HepG2 (cell line): ENCODE measurements at regions not wholly inside any gene's neighbourhood (a gene's known extent, or its start where the extent isn't known, plus 50 kb on each side); places are given as distances from the start of the nearest gene placed in this dataset.

Experiments
- ATAC-seq: fragments of 200-7000 bp; cut with Tn5 transposase; 3 replicates; pipeline ENCODE4 v1.9.1; 2020; ENCODE audit warnings: mild to moderate bottlenecking, moderate library complexity
- BruUV-seq: library from RNA; stranded (reverse); fragments of 400-500 nt; replicated peaks from 2 replicates; lab custom pipeline; 2021; lab: Mats Ljungman, UMichigan
- CTCF ChIA-PET: fragments of 300-600 bp; formaldehyde crosslinking; extraction: SDS; loops from one replicate; lab custom pipeline; 2021; ENCODE audit warnings: low total read pairs, inconsistent platforms, low intra/inter-chr PET ratio; lab: Yijun Ruan, JAX
- POLR2A ChIA-PET: fragments of 350-600 bp; sonication (Branson Sonifier 250); formaldehyde crosslinking; loops from one replicate; lab custom pipeline; 2020; ENCODE audit warnings: antibody characterized with exemption, inconsistent platforms; lab: Yijun Ruan, JAX
- DNase-seq: peaks from one replicate; pipeline ENCODE4 v3.0.0-alpha.2; 2015; ENCODE audit warnings: low spot score
- FAIRE-seq: peaks from 3 replicates; lab custom pipeline; 2011; peaks lifted over from hg19 to GRCh38; lab: Jason Lieb, UNC
- H2AFZ ChIP-seq: one replicate; pipeline ENCODE4 v1.6.1; 2011; ENCODE audit warnings: low read length, inconsistent platforms
- H3K27ac ChIP-seq: fragments of 300-600 bp; 3 replicates; pipeline ENCODE4 v1.8.0; 2011; ENCODE audit warnings: mixed run types, mild to moderate bottlenecking, mixed read lengths, low read length, inconsistent platforms; ENCODE audit not compliant: insufficient read depth; ENCODE audit errors: extremely low read length
- H3K27me3 ChIP-seq, 2 experiments: fragments of 200-600 bp in 1 of 2; 2 replicates in 1 of 2; 3 replicates in 1 of 2; pipeline versions ENCODE4 v1.6.0 to v1.8.0; 2011; ENCODE audit warnings: low read length in 2 of 2, mild to moderate bottlenecking in 2 of 2, moderate library complexity in 2 of 2, inconsistent platforms in 1 of 2; ENCODE audit not compliant: insufficient read depth in 2 of 2, control insufficient read depth in 1 of 2
- H3K36me3 ChIP-seq, 2 experiments: fragments of 200-600 bp in 1 of 2; replicated peaks in 1 of 2; 2 replicates in 1 of 2; 3 replicates in 1 of 2; pipeline versions ENCODE4 v1.5.1 to v1.8.0; 2011; ENCODE audit warnings: low read length in 2 of 2, inconsistent platforms in 1 of 2; ENCODE audit not compliant: insufficient read depth in 2 of 2, control insufficient read depth in 1 of 2
- H3K4me1 ChIP-seq: 2 replicates; pipeline ENCODE4 v1.5.1; 2012; ENCODE audit warnings: low read length, inconsistent platforms; ENCODE audit not compliant: insufficient read depth
- H3K4me2 ChIP-seq: 2 replicates; pipeline ENCODE4 v1.6.0; 2011; ENCODE audit warnings: low read depth, low read length, inconsistent platforms
- H3K4me3 ChIP-seq, 3 experiments: fragments of 200-600 bp in 1 of 3; sonication (generic), shearing (Covaris generic) in 1 of 3; replicated peaks in 1 of 3; 2 replicates each; pipeline ENCODE4 v1.5.1; 2011 to 2016; ENCODE audit warnings: low read length in 3 of 3, inconsistent platforms in 2 of 3, low read depth in 2 of 3, mild to moderate bottlenecking in 2 of 3, control low read depth in 1 of 3, mixed read lengths in 1 of 3; ENCODE audit not compliant: insufficient read depth in 1 of 3
- H3K79me2 ChIP-seq: one replicate; pipeline ENCODE4 v1.6.1; 2011; ENCODE audit warnings: low read length, inconsistent platforms; ENCODE audit not compliant: insufficient read depth
- H3K9ac ChIP-seq: 2 replicates; pipeline ENCODE4 v1.6.0; 2011; ENCODE audit warnings: mild to moderate bottlenecking, low read depth, low read length, inconsistent platforms; ENCODE audit not compliant: insufficient read depth
- H3K9me3 ChIP-seq: 2 replicates; pipeline ENCODE4 v1.5.1; 2012; ENCODE audit warnings: mild to moderate bottlenecking, low read length
- H4K20me1 ChIP-seq: 2 replicates; pipeline ENCODE4 v1.6.0; 2011; ENCODE audit warnings: inconsistent platforms, mild to moderate bottlenecking, low read length, moderate library complexity; ENCODE audit not compliant: insufficient read depth
- EHMT2 ChIP-seq: fragments of 200-600 bp; sonication (generic); IDR thresholded peaks from 2 replicates; pipeline ENCODE4 v1.7.0; 2017; ENCODE audit warnings: antibody characterized with exemption, low read depth, low read length, borderline replicate concordance
- HDAC1 ChIP-seq: sonication (generic); formaldehyde crosslinking; IDR thresholded peaks from 2 replicates; pipeline ENCODE4 v1.5.1; 2020; ENCODE audit warnings: mild to moderate bottlenecking, missing genetic modification reagents
- HDAC6 ChIP-seq: fragments of 200-600 bp; sonication (generic); IDR thresholded peaks from 2 replicates; pipeline ENCODE4 v1.7.0; 2017; ENCODE audit warnings: mild to moderate bottlenecking, antibody characterized with exemption, low read length, low read depth
- PATZ1 ChIP-seq: sonication (generic); formaldehyde crosslinking; IDR thresholded peaks from 2 replicates; pipeline ENCODE4 v1.4.0; 2020; ENCODE audit warnings: missing genetic modification reagents
- TCF12 ChIP-seq, 2 experiments: fragments of 450-650 bp in 1 of 2; sonication (generic) in 1 of 2; formaldehyde crosslinking in 1 of 2; IDR thresholded peaks; 2 replicates each; pipeline versions ENCODE4 v1.6.1 to v1.8.0; 2017 to 2022; ENCODE audit warnings: antibody characterized with exemption in 1 of 2, mild to moderate bottlenecking in 1 of 2, missing genetic modification reagents in 1 of 2, moderate library complexity in 1 of 2
- ZBTB7A ChIP-seq: sonication (generic); formaldehyde crosslinking; IDR thresholded peaks from 2 replicates; pipeline ENCODE4 v1.8.0; 2022; ENCODE audit warnings: mild to moderate bottlenecking, missing genetic modification reagents
- ZNF230 ChIP-seq: sonication (generic); formaldehyde crosslinking; IDR thresholded peaks from 2 replicates; pipeline ENCODE4 v1.4.0; 2020; ENCODE audit warnings: mild to moderate bottlenecking, missing genetic modification reagents
- ZNF503 ChIP-seq: sonication (generic); formaldehyde crosslinking; IDR thresholded peaks from 2 replicates; pipeline ENCODE4 v1.4.0; 2020; ENCODE audit warnings: missing genetic modification reagents
- ZNF512B ChIP-seq: sonication (generic); formaldehyde crosslinking; IDR thresholded peaks from 2 replicates; pipeline ENCODE4 v1.5.1; 2020; ENCODE audit warnings: missing genetic modification reagents, mild to moderate bottlenecking, borderline replicate concordance
- ZNF629 ChIP-seq: sonication (generic); formaldehyde crosslinking; conservative IDR thresholded peaks from 2 replicates; pipeline ENCODE4 v1.5.0; 2020; ENCODE audit warnings: missing genetic modification reagents
- ZSCAN30 ChIP-seq: sonication (generic); formaldehyde crosslinking; IDR thresholded peaks from 2 replicates; pipeline ENCODE4 v1.5.0; 2020; ENCODE audit warnings: mild to moderate bottlenecking, missing genetic modification reagents
- in situ Hi-C: cut with HindIII; loops from 2 replicates; pipeline ENCODE4 v1.10.0; 2017; ENCODE audit warnings: low pct_unique_long_range_greater_than_20kb; ENCODE audit not compliant: extremely low pct_ligation_motif_present
- intact Hi-C: fragments of 100-400 bp; cut with micrococcal nuclease; formaldehyde crosslinking; loops from one replicate; pipeline ENCODE4 v1.10.0; 2022; ENCODE audit not compliant: unreplicated experiment

- FAIRE-seq, result no peak
- no peak for DNase-seq
- Histone ChIP-seq H3K9ac (no peak overlapping the region), H3K27ac (no peak overlapping the region), H3K4me1 (peaks cover 14% of the 10 kb centered on the region), H4K20me1 (no peaks in the 10 kb centered on the region), H3K27me3 (no peaks in the 10 kb centered on the region), H3K79me2 (no peaks in the 10 kb centered on the region), H3K9me3 (no peaks in the 10 kb centered on the region), H3K36me3 (no peaks in the 10 kb centered on the region), H3K4me2 (no peak overlapping the region), H3K4me3 (no peak overlapping the region), H2AFZ (no peak overlapping the region)
- ATAC-seq, result no peak
- ChIA-PET CTCF (no interaction called here), POLR2A (no interaction called here)
- in situ Hi-C loops (no loop called here), intact Hi-C loops (no loop called here)
- no TSS peak for BruUV-seq
- TF ChIP-seq ZNF503 (CRISPR knock-in tag), result no peak
- no peak for TF ChIP-seq HDAC1 (CRISPR knock-in tag)
- TF ChIP-seq ZNF512B (CRISPR knock-in tag), result no peak
- TF ChIP-seq ZBTB7A (CRISPR knock-in tag), result no peak
- no peak for TF ChIP-seq HDAC6
- no peak for TF ChIP-seq TCF12 (IDR thresholded peaks at IDR 0.05)
- TF ChIP-seq TCF12 (CRISPR knock-in tag; IDR thresholded peaks at IDR 0.05), result no peak
- no peak for TF ChIP-seq EHMT2
- TF ChIP-seq ZNF230 (CRISPR knock-in tag), result no peak
- TF ChIP-seq PATZ1, result no peak
- TF ChIP-seq ZSCAN30 (CRISPR knock-in tag), result no peak
- TF ChIP-seq ZNF629 (CRISPR knock-in tag), result no peak
These were observed 639.6 kb downstream of the MID1IP1 start for GRCh38 chrX:39440799-39441284.
